T-helper 2 cell (primary cell): ENCODE measurements at regions not wholly inside any gene's neighbourhood (a gene's known extent, or its start where the extent isn't known, plus 50 kb on each side); places are given as distances from the start of the nearest gene placed in this dataset.

ENCODE experiments used
- DNase-seq, 5 experiments: peaks; one replicate each; pipeline versions ENCODE4 v3.0.0 to v3.0.0-alpha.2; 2012 to 2022

DNA sequence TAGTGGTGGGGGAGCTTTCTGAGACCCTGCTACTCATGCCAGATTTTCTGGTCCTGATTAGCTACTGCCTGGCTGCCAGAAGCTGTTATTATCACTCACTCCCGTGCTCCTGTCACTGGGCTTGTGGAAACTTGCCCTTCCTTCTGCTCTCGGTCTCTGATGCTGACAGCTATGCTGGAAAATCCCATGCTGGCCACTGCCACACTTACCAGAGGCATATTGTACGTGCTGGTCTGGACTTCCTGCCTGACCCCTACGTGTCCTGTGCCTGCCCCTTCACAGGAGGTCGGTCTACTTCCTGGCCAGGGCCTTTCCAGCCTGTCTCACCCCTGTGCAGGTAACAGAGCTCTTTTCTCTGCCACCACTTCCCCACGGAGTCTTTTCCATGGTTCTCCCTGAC, 149.4 kb upstream of the PLEKHG7 start:
- DNase-seq: no peak

DNA sequence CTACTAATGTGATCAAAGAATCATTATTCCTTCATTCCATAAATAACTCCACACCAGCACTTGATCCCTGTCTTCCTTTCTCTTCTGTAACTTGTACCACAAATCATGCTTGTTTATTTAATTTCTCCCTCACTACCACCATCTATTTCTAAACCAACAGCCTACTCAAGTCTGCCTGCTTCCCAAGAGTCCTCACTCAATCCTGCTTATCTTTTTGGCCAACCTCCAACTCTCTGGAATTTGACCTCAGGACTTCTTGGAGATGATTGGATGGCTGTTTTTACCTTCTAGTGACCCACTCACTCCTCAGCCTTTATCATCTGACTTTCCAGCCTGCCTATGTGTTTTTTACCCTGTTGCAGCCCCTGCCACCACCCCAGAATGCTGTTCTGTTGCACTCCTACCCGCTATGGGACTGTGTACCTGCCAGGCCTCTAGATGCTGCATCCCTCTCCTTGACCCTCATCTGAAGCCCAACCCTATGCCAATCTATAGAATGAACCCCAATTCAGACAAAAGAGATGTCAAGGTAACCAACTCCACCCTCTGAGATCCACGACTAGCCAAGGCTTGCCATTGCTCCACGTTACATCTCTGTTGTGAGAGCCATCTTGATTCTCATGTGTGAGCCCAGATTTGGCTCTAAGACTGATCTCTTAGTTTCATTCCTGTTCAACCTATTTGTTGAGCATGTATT, 150.2 kb upstream of the PLEKHG7 start:
- no peak for DNase-seq

GRCh38 chr12:92551853-92552397, 150.9 kb upstream of the PLEKHG7 start:
- DNase-seq: peak in 2 of 5 experiments; percentile 22 to 30

- DNase-seq: no peak
Measured at GRCh38 chr12:92551210-92551609, 151.6 kb upstream of the PLEKHG7 start.

DNA sequence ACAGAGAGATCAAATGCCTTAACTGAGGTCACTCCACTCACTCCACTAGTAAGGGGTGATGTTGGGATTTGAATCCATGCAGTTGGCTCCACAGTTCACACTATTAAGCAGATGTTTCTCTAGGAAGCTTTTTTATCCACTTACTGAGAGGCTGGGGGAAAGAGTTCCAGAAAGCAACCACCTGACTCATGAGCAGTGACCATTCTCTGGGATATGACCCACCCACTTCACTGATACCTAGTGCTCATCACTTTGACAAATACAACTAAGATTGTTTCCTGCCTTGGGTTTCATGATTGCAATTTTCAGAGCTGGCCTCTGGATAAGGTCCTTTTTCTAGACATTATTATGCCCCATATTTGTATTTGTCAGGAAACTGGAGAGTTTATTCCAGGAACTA, 152.1 kb upstream of the PLEKHG7 start:
- no peak for DNase-seq

- DNase-seq: no peak
Measured at GRCh38 chr12:92550254-92550653, 152.5 kb upstream of the PLEKHG7 start.

- DNase-seq: no peak
Measured at GRCh38 chr12:92549516-92549915, 153.3 kb upstream of the PLEKHG7 start.

DNA sequence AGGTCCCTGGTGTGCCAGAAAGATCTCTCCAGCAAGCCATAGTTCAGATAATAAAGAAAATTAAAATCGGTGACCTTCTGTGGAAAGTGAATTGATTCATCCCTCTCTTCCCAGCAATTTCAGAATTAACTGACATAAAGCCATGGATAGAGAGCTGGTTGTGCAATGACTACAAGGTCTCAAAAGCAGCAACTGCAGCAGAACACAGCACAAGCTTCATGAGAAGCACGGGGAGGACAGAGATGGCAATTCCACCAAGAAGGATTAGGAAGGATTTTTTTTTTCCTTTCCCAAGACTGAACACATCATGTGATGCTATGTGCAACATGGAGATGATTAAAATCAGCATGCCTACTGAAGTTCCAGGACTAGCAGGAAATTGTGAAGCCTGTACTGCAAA, 154.9 kb upstream of the PLEKHG7 start:
- DNase-seq: no peak

- no peak for DNase-seq
Measured at GRCh38 chr12:92547420-92547819, 155.4 kb upstream of the PLEKHG7 start.

DNA sequence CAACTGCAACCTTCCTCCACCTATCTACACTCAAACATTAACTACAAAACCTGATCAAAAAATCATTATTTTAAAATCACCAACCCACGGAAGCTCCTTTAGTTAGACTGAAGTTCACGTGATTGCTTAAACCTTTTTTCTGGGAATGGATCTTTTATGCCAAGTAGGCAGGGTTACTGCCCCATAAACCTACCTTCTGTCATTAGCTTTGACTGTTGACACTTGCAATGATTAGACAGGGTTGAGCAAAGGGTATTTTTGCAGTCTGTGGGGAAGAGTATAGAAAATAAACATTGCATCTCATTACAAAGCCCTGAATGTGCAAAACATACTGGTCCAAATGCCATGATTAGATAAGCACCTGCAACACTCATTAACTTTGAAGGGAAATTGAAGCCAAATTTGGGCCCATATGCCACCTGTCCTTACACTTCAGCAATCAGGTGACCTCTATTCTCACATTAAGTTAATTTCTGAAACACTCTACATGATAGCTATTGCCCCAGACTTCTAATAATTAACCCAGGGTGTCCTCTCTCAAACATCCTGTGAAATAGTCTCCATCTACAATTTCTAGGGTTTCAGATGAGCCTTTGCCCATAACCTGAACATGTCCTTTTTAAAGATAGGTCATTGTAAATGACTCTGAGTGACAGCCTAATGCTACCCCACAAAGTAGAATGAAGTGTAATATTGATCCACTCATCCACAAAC, 156.0 kb upstream of the PLEKHG7 start:
- no peak for DNase-seq

GRCh38 chr12:92546259-92546634, 156.5 kb upstream of the PLEKHG7 start:
- DNase-seq: no peak

- no peak for DNase-seq
Measured at GRCh38 chr12:92544322-92544721, 158.5 kb upstream of the PLEKHG7 start.

DNA sequence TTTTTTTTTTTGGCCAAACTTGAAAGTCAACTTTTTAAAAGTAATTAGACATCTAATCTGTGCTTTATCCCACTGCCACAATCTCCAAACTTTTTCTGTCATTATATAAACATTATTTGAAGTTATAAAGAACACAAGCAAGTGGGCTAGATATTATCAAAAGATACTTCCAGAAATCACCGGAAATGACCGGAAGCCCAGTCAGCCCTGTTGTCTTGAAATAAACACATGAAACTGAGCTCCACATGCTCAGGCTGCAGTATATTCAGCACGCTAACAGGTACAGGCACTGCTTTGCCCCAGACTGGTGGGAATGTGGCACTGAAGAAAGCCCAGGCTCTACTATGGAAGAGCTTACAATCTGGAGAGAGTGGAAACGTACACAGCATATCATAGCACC, 158.9 kb upstream of the PLEKHG7 start:
- DNase-seq: no peak

DNA sequence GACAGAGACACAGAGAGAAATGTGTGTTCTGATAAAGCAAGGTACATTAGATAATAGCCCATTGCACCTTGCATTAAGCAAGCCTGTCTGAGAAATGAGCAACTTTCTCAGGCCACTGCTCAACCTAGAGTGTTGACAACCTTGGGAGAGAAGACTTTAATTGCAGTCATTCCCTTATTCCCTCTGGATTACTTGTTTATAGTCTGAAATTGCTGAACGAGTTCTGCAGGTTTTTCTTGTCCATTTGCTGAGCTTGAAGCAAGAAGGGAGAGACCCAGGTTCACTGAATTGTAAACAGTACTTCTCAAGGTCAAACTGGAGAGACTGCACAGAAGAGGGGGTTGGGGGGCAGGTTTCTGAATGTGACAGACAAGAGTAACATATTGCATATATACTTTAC, 159.4 kb upstream of the PLEKHG7 start:
- DNase-seq: no peak

GRCh38 chr12:92541731-92542130, 161.1 kb upstream of the PLEKHG7 start:
- no peak for DNase-seq

- no peak for DNase-seq
Measured at GRCh38 chr12:92540782-92541423, 161.9 kb upstream of the PLEKHG7 start.

GRCh38 chr12:92539976-92540781, 162.6 kb upstream of the PLEKHG7 start:
- DNase-seq: peak in 1 of 5 experiments; percentile 84

GRCh38 chr12:92539110-92539749, 163.6 kb upstream of the PLEKHG7 start:
- peak in 1 of 5 experiments; percentile 57 for DNase-seq

DNA sequence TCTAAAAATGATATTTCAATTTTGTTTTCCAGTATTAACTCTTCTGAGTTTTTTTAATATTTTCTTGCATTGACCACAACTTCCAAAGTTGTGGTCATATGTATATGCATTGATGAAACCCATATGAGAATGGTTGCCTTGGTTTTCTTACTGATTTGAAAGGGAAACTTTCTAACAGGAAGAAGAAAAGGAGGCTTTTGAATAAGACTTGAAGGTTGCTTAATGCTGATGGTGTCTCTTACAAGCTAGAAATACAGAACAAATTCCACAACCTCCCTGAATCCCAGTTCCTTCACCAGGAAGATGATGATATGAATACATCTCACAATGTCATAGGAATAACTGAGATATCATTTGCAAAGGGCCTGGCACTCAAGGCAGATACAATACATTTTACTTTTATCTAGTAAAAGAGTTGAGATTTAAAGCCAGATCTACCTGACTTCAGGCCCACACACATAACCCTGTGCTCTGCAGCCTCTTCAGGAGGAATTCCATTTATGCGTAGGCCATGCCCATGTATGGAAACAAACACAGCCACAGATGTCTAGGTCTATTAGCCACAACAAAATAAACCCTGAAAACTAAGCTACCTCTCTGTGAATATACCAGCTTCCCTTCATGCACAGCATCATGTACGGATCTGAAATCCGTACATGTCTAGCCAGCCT, 165.4 kb upstream of the PLEKHG7 start:
- DNase-seq: peak in 1 of 5 experiments; percentile 17

- no peak for DNase-seq
Measured at GRCh38 chr12:92535961-92536360, 166.8 kb upstream of the PLEKHG7 start.

GRCh38 chr12:92533280-92533890, 169.4 kb upstream of the PLEKHG7 start:
- DNase-seq: no peak
